ENCODE measurements at regions not wholly inside any gene's neighbourhood (a gene's known extent, or its start where the extent isn't known, plus 50 kb on each side); places are given as distances from the start of the nearest gene placed in this dataset.
A peak's percentile ranks its signal among the peaks of the same experiment; 100 is the strongest.
"Not testable (repeated sequence)": the region's sequence is repeated elsewhere in the genome, so short reads cannot be mapped to it uniquely, and the experiment has no call there.

DNA sequence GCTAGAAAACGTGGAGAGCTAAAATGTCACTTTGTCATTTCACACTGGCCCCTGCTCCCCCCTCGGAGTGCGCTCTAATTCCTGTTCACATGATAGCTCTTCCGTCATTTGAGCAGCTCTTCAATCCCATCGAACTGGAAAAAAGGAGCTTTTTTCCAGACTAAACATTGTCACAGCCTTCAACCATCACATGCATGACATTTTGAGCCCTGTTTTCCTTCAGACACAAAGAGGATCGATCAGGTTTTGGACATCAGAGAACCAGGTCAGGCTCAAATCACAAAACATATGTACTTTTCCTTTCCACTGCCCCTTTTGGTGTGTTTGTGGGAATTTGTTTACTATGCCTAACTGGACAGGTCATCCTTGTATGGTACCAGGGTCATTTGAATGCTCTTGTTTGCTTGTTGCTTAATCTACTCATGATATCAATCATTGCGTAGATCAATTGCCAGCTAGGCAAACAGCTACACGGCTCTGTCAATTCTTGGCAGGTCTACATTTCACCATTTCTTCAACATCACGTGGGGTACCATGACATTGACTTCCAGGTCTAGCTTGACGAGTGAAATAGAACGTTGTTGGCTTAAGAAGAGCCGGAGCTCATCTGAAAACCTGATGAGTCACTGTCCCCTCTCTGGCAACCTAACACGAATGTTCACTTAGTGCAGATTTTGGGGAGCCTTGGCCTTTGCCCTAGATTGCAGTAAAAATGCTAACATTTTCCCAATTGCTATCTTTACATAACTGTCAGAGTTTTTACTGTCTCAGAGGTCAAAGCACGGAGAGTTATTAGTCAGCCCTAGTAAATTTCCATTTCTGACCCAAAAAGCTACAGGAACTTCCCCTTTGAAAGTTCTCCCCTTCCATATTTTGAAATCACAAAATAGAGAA, 87.3 kb downstream of the LYZL2 start:
- H3K4me3 ChIP-seq (replicated peaks; ENCODE audit: low read depth, low read length): no peak overlapping the region
- no peak for DNase-seq (ENCODE audit: low read depth)
- TF ChIP-seq, protein P1, sequence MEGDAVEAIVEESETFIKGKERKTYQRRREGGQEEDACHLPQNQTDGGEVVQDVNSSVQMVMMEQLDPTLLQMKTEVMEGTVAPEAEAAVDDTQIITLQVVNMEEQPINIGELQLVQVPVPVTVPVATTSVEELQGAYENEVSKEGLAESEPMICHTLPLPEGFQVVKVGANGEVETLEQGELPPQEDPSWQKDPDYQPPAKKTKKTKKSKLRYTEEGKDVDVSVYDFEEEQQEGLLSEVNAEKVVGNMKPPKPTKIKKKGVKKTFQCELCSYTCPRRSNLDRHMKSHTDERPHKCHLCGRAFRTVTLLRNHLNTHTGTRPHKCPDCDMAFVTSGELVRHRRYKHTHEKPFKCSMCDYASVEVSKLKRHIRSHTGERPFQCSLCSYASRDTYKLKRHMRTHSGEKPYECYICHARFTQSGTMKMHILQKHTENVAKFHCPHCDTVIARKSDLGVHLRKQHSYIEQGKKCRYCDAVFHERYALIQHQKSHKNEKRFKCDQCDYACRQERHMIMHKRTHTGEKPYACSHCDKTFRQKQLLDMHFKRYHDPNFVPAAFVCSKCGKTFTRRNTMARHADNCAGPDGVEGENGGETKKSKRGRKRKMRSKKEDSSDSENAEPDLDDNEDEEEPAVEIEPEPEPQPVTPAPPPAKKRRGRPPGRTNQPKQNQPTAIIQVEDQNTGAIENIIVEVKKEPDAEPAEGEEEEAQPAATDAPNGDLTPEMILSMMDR (IDR thresholded peaks at IDR 0.05; ENCODE audit: low read length, missing control alignments): no peak

DNA sequence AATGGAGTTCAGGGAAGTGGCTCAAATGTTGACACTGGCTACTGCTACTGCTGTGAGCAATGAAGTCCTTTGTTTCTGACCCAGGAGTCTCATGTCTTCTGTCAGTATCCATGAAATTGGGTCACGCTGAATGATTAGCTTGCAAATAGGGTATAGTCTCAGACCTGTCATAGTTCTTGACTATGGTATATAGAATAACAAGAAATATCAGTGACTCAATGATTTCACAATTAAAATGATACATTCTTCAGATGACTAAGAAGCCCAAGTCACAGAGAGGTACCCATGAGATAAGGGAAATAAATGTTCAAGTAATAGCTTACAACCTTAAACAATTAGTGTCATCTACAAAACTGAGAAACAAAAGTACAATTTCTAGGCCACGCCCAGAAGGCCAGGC, 89.3 kb downstream of the LYZL2 start:
- DNase-seq (ENCODE audit: low read depth): peak; percentile 28
- TF ChIP-seq, protein P1 (IDR thresholded peaks at IDR 0.05; ENCODE audit: low read length, missing control alignments): no peak
- no peak overlapping the region for H3K4me3 ChIP-seq (replicated peaks; ENCODE audit: low read depth, low read length)

DNA sequence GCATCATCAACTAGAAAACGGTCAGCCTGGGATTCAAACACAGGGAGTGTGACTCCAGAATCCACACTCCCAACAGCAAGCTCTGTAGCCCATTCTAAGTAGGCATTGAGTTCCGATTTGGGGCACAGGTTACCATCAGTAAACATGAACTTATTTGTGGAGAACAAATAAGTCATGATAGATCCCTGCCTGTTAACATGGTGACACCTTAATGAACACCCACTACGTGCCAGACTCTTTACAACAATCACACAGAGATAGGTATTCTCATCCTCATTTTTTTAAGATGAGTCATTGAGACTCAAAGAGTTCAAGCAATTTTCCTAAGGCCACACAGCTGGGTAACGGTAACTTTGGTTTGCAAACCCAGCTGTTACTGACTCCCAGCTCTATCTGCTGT, 91.5 kb downstream of the LYZL2 start:
- TF ChIP-seq, protein P1 (IDR thresholded peaks at IDR 0.05; ENCODE audit: low read length, missing control alignments): no peak
- DNase-seq (ENCODE audit: low read depth): peak; percentile 33
- H3K4me3 ChIP-seq (replicated peaks; ENCODE audit: low read depth, low read length): no peak overlapping the region

DNA sequence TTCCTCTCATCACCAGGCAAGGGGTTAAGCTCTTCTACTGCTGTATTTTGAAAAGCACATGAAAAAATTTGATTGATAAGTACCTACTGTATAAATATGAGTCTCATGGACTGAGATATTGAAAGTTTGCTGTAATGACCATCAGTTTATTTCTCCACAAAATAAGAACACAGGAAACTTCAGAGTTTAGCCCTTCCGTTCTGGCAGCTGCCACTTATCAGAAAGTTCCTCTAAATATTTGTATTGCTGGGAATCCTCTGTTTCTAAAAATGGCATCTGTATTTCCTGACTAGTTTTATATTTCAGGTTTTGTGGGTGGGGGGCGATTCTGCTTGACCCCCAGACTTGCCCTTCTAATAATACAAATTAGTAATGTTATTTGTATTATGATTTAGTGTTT, 92.0 kb downstream of the LYZL2 start:
- TF ChIP-seq, protein P1 (IDR thresholded peaks at IDR 0.05; ENCODE audit: low read length, missing control alignments): no peak
- H3K4me3 ChIP-seq (replicated peaks; ENCODE audit: low read depth, low read length): no peak overlapping the region
- peak; percentile 13 for DNase-seq (ENCODE audit: low read depth)

DNA sequence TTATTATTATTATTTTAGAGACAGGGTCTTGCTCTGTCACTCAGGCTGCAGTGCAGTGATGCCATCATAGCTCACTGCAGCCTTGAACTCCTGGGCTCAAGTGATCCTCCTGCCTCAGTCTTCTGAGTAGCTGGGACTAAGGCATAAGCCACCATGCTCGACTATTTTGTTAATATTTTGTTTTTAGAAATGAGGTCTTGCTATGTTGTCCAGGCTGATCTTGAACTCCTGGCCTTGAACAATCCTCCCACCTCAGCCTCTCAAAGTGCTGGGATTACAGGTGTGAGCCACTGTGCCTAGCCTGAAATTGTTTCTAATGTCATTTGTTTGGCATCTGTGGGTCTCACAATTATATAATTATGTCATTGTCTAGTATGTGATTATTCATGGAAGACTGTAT, 92.4 kb downstream of the LYZL2 start:
- DNase-seq (ENCODE audit: low read depth); H3K4me3 ChIP-seq (replicated peaks; ENCODE audit: low read depth, low read length): not testable (repeated sequence)

DNA sequence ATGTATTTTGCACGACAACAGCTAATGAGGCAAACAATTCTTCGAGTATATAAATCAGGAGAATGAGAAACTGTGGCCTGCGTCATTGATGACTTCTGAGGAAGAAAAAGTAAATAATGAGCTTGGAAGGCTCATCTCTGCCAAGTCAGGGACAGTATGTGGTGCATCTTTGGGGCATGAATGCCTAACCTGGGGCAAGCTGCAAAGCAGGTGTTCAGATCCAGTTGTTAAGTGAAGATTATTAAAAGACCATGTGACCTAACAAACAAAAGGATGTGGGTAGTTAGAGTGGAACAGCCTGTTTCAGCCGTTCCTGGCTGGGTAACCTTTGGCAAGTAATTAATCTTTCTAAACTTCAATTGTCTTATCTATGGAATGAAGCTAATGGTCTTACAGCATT, 93.0 kb downstream of the LYZL2 start:
- H3K4me3 ChIP-seq (replicated peaks; ENCODE audit: low read depth, low read length): no peak overlapping the region
- DNase-seq (ENCODE audit: low read depth): no peak
- TF ChIP-seq, protein P1 (IDR thresholded peaks at IDR 0.05; ENCODE audit: low read length, missing control alignments): no peak

DNA sequence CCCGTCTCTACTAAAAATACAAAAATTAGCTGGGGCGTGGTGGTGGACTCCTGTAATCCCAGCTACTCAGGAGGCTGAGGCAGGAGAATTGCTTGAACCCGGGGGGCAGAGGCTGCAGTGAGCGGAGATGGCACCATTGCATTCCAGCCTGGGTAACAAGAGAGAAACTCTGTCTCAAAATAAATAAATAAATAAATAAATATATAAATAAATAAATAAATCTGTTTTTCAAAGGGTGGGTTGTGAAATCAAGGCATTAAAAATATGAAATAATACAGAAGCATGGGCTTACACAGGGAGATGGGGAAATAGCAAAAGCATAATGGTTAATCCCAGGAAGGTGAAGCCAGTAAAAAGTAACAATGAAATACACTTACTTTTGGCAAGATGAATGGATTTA, 93.9 kb downstream of the LYZL2 start:
- no peak overlapping the region for H3K4me3 ChIP-seq (replicated peaks; ENCODE audit: low read depth, low read length)
- DNase-seq (ENCODE audit: low read depth): no peak
- TF ChIP-seq, protein P1 (IDR thresholded peaks at IDR 0.05; ENCODE audit: low read length, missing control alignments): no peak
